HG02981 (cell line): ENCODE measurements at regions not wholly inside any gene's neighbourhood (a gene's known extent, or its start where the extent isn't known, plus 50 kb on each side); places are given as distances from the start of the nearest gene placed in this dataset.
"Not testable (repeated sequence)": the region's sequence is repeated elsewhere in the genome, so short reads cannot be mapped to it uniquely, and the experiment has no call there.

Source experiments
- ATAC-seq: cut with Tn5 transposase; IDR thresholded peaks from one replicate; pipeline ENCODE4 v1.9.1; 2021; ENCODE audit warnings: mild to moderate bottlenecking, moderate library complexity; ENCODE audit not compliant: unreplicated experiment

DNA sequence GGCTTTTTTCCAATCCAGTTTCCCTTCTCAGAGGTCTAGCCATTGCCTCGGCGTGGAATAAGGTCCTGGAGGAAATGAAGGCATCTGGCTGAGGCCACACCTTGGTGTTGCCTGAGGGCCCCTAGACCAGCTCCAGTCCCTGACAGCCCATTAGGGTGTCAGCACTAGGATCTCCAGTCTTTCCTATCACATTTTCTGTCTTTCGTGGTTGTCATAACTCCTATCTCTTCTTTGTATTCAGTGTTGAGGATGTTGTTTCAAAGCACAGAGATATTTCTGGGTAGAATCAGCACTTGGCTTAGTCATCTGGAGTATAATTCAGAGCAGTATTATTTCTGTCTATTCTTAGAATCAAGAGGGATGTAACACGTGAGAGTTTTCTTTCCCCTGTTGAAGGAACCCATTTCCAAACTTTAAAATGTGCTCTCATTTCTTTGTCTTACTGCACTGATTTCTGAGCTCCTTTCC, 844.3 kb downstream of the KCNT2 start:
- ATAC-seq: no peak

DNA sequence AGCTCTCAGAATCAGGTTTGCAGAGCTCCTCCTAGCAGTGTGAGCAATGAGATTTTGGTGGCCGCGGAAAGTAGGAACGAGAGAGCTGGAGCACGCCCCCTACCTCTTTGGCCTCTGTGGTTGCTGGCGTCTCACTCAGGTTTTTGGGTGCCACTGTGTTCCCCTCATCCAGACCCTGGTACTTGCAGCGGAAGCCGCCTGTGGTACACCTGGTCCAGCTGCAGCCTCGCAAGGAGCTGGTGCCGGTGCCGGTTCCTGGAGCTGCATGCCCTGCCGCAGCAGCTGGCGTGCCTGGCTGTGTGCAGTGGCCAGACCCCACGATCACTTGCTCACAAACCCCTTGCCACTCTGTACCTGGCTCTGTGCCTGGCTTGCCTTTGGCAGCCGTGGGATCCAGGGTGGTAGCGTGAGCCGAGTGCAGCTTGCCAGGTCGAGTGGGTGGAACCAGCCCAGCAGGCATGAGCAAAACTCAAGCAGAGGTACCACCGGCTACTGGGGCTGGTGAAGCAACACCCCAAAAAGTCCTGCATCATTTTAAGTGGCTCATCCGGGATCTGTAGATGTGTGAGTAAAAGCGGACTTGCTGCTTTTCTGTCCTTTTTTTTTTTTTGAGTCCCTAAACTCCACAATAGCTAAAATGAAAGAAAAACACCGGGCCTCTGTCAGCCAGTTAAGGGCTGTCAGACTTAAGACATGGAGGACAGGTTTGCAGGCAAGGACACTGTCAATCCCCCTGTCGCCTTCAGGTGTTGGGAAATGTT, 844.9 kb downstream of the KCNT2 start:
- no peak for ATAC-seq

- no peak for ATAC-seq
Observed at GRCh38 chr1:195761104-195761503, 847.1 kb downstream of the KCNT2 start.

DNA sequence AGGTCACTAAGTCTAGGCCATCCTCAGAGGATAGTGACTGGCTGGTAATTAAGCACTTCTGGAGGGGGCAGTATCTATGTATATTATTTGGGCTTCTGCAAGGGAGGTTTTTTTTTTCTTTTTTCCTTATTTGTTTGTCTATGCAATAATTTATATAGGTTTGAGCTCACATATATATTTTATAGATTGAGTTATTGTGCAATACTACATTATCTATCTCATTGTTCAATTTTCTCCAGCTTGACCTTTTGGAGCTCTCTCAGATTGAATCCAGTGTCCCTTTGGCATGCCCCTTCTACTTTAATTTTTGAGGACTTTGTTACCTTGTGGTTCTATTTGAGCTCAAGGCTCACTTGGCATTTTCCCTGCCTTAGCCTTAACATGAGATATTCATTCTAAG, 852.1 kb downstream of the KCNT2 start:
- ATAC-seq: no peak

- ATAC-seq: no peak
Observed at GRCh38 chr1:195754874-195755273, 853.4 kb downstream of the KCNT2 start.

DNA sequence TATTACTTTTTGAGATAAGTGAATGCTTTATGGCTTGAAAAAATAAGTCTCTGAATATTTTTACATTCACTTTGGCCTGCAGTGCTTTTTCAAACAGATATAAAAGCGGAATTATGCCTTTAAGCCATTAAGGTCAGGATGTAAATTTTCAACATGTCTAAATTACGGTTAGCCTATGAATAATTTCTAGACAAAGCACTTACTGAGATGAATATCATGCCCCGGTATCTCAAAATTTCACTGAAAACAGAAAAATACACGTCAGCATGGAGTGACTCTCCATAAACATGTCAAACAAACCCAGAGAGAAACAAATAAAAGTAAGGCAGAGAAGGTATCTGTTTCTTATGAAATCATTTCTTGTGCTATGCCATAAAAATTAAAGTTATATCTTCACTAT, 853.9 kb downstream of the KCNT2 start:
- no peak for ATAC-seq

DNA sequence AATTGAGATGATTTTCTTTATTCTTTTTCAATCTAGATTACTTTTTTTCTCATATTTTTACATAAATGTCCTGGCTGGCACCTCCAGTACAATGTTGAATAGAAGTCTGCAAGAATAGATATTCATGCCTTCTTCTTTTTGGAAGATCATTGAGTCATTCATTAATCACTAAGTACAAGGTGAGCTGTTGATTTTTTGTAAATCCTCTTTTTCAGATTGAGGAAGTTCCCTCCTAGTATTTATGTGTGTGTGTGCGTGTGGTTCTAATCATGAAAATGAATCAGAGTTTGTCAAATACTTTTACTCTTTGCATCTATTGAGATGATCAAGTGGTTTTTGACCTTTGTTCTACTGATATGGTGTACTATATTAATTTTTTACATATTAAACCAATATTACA, 859.3 kb downstream of the KCNT2 start:
- no peak for ATAC-seq

- no peak for ATAC-seq
Observed at GRCh38 chr1:195745189-195746010, 862.8 kb downstream of the KCNT2 start.

GRCh38 chr1:195744256-195744655, 864.0 kb downstream of the KCNT2 start:
- ATAC-seq: no peak

- no peak for ATAC-seq
Observed at GRCh38 chr1:195740862-195741261, 867.4 kb downstream of the KCNT2 start.

DNA sequence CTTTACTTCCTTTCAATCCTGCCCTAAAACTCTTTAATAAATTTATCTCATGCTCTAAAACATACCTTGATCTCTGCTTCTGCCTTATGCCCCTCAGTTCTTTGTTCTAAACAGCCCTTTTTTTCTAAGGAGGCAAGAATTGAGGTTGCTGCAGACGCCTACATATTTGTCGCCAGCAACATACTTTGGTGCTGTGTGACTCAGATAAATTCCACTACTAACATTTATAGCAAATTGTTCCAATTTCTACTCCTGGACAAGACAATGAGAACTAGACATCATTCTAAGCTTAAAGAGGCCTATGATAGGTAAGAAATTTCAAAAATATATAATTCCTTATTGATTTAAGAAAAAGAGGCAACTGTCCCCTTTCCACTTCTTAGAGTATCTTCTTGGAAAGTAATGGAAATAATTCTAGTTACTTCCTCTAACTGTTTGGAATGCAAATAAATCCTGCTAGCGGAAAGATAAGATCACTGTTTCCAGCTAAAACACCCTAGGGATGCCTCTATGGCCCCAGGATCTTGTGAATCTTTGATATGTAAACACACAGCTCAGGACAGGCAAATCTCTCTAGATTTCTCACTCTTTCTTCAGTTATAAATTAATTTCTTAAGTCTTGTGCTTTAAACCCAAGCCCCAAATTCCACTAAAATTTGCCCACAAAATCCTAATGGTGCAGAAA, 869.1 kb downstream of the KCNT2 start:
- no peak for ATAC-seq

DNA sequence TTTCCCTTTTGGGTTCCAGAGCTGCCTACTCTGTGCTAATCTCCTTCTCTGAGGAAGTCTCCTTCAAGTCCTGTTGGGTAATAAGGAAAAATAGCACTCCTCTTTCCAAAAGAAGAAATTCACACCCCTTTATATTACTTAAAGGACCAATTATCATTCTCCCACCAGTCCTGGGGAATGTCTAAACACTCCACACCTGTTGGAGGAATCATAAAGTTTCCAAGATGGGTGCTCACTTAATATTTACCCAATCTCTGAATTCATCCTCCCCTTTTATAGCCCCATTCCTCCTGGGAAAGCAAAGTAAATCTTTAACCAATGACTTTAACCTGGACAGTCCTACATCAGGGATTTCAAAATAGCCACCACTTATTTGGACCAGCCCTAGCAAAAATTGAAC, 873.1 kb downstream of the KCNT2 start:
- ATAC-seq: no peak

DNA sequence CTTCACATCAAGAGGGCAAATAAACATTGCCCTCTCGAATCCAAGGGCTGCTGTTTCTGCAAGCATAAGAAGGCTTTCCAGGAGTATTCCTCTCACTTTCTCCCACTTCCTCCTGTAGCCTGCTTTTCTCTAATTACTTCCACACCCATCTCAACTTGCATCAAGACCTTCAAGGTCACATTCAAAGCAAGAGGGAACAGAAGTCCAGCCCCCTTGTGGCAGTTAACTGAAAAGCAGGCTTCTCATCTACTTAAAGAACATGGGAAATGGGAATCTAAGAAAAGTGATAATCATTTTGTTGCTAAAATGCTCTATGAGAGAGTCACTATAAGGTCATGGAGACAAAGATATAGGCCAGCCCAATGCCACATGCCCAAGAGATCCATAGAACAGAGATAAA, 874.4 kb downstream of the KCNT2 start:
- ATAC-seq: no peak

DNA sequence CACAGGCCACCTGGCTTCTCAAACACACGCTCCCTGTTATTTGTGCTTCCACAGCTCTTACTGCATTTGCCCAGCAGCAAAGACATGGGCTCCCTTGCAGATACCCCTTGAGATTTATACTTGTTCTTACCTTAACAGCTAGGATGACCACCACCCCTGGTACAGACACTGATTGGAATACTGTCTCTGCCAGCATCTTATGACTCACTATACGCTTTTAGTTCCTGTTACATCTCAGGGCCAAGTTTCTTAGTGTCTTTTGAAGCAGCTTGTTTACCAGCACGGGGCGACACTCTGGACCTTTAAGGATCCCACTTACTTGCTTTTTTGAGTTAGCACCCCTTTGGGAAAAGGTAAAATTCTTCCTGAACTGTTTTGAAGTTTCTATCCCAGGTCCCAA, 874.8 kb downstream of the KCNT2 start:
- ATAC-seq: no peak

DNA sequence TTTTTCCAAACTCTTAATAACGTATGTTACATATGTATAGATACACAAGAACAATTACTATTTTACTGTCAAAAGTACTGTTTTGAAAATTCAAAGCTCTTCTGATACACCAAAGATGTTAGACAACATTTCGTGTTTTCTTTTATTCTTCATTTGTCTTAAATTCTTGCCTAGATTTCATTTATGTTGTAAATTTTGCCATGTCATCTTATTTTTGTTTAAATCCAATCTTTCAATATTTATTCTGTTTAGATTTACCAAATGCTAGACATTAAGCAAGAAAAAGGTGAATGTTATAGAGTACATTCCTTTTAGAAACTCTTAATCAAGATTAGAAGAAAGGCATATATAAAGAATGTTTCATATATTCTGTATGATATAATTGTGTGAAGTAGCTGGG, 876.9 kb downstream of the KCNT2 start:
- ATAC-seq: no peak

GRCh38 chr1:195723796-195724194, 884.4 kb downstream of the KCNT2 start:
- ATAC-seq: no peak

DNA sequence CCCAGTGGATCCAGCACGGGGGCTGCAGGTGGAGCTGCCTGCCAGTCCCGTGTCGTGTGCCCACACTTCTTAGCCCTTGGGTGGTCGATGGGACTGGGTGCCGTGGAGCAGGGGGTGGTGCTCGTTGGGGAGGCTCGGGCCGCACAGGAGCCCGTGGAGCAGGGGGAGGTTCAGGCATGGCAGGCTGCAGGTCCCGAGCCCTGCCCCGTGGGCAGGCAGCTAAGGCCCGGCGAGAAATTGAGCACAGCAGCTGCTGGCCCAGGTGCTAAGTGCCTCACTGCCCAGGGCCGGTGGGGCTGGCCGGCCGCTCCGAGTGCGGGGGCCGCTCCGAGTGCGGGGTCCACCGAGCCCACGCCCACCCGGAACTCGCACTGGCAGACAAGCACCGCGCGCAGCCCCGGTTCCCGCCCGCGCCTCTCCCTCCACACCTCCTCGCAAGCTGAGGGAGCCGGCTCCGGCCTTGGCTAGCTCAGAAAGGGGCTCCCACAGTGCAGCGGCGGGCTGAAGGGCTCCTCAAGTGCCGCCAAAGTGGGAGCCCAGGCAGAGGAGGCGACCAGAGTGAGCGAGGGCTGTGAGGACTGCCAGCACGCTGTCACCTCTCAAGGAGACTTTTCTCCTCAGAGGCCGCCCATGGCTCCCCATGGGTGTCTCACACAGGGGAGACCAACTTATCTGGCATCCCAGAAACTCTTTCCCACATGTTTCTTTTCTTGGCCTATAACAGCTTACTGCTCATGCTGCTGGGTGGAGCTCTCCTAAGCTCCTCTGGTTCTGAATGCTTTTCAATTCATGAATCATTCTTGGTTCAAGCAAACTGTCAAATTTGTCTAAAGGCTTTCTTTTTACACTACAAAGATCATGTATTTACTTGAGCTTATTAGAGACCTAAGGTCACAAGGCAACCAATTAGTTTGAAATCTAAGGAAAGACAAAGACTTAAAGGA, 885.1 kb downstream of the KCNT2 start:
- ATAC-seq: not testable (repeated sequence)

DNA sequence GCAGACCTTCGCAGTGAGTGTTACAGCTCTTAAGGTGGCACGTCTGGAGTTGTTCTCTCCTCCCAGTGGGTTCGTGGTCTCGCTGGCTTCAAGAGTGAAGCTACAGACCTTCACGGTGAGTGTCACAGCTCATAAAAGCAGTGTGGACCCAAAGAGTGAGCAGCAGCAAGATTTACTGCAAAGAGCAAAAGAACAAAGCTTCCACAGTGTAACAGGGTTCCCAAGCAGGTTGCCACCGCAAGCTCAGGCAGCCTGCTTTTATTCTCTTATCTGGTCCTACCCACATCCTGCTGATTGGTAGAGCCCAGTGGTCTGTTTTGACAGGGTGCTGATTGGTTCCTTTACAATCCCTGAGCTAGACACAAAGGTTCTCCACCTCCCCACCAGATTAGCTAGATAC, 886.1 kb downstream of the KCNT2 start:
- not testable (repeated sequence) for ATAC-seq

- no peak for ATAC-seq
Observed at GRCh38 chr1:195721210-195721971, 886.8 kb downstream of the KCNT2 start.

GRCh38 chr1:195717651-195718050, 890.6 kb downstream of the KCNT2 start:
- ATAC-seq: no peak
